ENCODE measurements at regions not wholly inside any gene's neighbourhood (a gene's known extent, or its start where the extent isn't known, plus 50 kb on each side); places are given as distances from the start of the nearest gene placed in this dataset.
"Not testable (repeated sequence)": the region's sequence is repeated elsewhere in the genome, so short reads cannot be mapped to it uniquely, and the experiment has no call there.

DNA sequence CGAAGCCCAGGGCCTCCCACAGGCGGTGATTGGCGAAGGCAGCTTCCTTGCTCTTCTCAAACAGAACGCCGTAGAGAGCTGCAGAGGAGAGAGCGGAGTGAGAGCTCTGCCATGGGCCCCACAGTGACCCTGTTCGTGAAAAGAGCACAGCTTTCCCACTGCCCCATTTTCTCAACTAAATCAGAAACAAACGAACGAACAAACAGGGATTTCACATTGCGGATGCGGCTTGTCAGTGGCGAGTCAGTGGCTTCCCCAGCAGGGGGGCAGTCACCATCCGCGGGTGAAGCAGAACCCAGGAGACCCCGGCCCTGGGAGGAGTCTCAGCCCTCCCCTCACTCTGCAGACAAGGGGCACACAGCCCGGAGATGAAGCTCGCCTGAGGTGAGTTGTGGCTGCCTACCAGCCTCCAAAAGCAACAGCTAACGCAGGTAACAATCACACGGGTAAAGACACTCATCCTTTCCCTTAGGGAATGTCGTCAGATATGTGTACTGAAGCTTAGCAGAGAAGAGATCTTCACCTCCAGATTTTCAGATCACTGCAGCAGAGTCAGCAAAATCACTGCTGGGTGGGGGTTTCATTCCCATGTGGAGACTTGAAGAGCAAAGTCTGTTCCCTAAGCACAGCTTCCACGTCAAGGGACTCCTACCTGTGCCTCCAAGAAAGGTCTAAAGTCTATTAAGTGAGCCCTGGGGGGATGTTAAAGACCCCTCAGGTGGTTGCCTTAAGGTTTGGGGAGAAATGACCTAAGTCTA is 51.2 kb upstream of the GPR31 start:
- CTCF ChIA-PET, result no interaction called here
- H3K27ac Mint-ChIP-seq, result no peak overlapping the region
- no peak for DNase-seq
- intact Hi-C loops (cut with micrococcal nuclease), result no loop called here
- no peaks in the 10 kb centered on the region for H3K36me3 Mint-ChIP-seq (ENCODE audit: low read depth)
- peaks cover 4% of the 10 kb centered on the region for H3K4me1 Mint-ChIP-seq (ENCODE audit: low read depth)
- no peaks in the 10 kb centered on the region for H3K27me3 Mint-ChIP-seq (ENCODE audit: low read depth)
- H3K4me3 Mint-ChIP-seq, result no peak overlapping the region
- no peaks in the 10 kb centered on the region for H3K9me3 Mint-ChIP-seq

DNA sequence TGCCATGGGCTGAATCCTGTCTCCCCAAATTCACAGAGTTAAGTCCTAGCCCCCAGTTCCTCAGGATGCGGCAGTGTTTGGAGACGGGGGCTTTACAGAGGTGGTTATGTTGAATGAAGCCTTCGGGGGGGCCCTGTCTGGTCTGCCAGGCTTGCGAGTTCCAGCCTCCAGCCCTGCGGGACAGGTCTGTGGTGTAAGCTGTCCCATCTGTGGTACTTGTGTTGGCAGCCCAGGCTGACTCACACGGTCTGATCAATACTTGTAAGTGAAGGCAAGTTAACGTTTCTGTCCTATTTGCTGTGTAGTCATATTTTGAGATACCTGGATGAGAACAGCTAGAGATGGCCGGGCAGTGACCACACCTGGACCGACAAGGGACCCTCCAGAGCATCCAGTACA is 51.8 kb upstream of the GPR31 start:
- CTCF ChIA-PET, result no interaction called here
- DNase-seq, result no peak
- H3K27me3 Mint-ChIP-seq (ENCODE audit: low read depth), result no peaks in the 10 kb centered on the region
- H3K4me1 Mint-ChIP-seq (ENCODE audit: low read depth), result peaks cover 4% of the 10 kb centered on the region
- no peaks in the 10 kb centered on the region for H3K36me3 Mint-ChIP-seq (ENCODE audit: low read depth)
- H3K4me3 Mint-ChIP-seq, result no peak overlapping the region
- intact Hi-C loops (cut with micrococcal nuclease), result no loop called here
- H3K27ac Mint-ChIP-seq, result no peak overlapping the region
- H3K9me3 Mint-ChIP-seq, result no peaks in the 10 kb centered on the region

GRCh38 chr6:167210375-167211294 is 52.9 kb upstream of the GPR31 start:
- no peak overlapping the region for H3K27ac Mint-ChIP-seq
- H3K27me3 Mint-ChIP-seq (ENCODE audit: low read depth), result no peaks in the 10 kb centered on the region
- H3K36me3 Mint-ChIP-seq (ENCODE audit: low read depth), result no peaks in the 10 kb centered on the region
- CTCF ChIA-PET, result no interaction called here
- no peak overlapping the region for H3K4me3 Mint-ChIP-seq
- H3K4me1 Mint-ChIP-seq (ENCODE audit: low read depth), result peaks cover 4% of the 10 kb centered on the region
- H3K9me3 Mint-ChIP-seq, result no peaks in the 10 kb centered on the region
- no peak for DNase-seq
- intact Hi-C loops (cut with micrococcal nuclease), result no loop called here

- DNase-seq, result no peak
- Mint-ChIP-seq H3K27me3 (ENCODE audit: low read depth) (no peaks in the 10 kb centered on the region), H3K9me3 (no peaks in the 10 kb centered on the region), H3K36me3 (ENCODE audit: low read depth) (no peaks in the 10 kb centered on the region), H3K4me3 (no peak overlapping the region), H3K27ac (no peak overlapping the region), H3K4me1 (ENCODE audit: low read depth) (peaks cover 4% of the 10 kb centered on the region)
- intact Hi-C loops (cut with micrococcal nuclease), result no loop called here
- CTCF ChIA-PET, result no interaction called here
These were observed 53.5 kb upstream of the GPR31 start for GRCh38 chr6:167211295-167211648.

GRCh38 chr6:167211881-167212712 is 54.3 kb upstream of the GPR31 start:
- H3K27ac Mint-ChIP-seq, result no peak overlapping the region
- intact Hi-C loops (cut with micrococcal nuclease), result no loop called here
- DNase-seq, result peak; percentile 13
- no peaks in the 10 kb centered on the region for H3K9me3 Mint-ChIP-seq
- H3K27me3 Mint-ChIP-seq (ENCODE audit: low read depth), result no peaks in the 10 kb centered on the region
- no peaks in the 10 kb centered on the region for H3K36me3 Mint-ChIP-seq (ENCODE audit: low read depth)
- H3K4me1 Mint-ChIP-seq (ENCODE audit: low read depth), result peaks cover 4% of the 10 kb centered on the region
- H3K4me3 Mint-ChIP-seq, result no peak overlapping the region
- CTCF ChIA-PET, result interaction anchor here (0.8 kb wide), 1 partner anchor 140 kb away, joined by 3 read pairs; no protein-coding TSS in a partner anchor

- CTCF ChIA-PET, result interaction anchor here (0.8 kb wide), 1 partner anchor 139 kb away, joined by 3 read pairs; no protein-coding TSS in a partner anchor
- no peaks in the 10 kb centered on the region for H3K36me3 Mint-ChIP-seq (ENCODE audit: low read depth)
- no peaks in the 10 kb centered on the region for H3K9me3 Mint-ChIP-seq
- no peaks in the 10 kb centered on the region for H3K27me3 Mint-ChIP-seq (ENCODE audit: low read depth)
- no peak overlapping the region for H3K27ac Mint-ChIP-seq
- intact Hi-C loops (cut with micrococcal nuclease), result no loop called here
- no peak for DNase-seq
- H3K4me3 Mint-ChIP-seq, result no peak overlapping the region
- H3K4me1 Mint-ChIP-seq (ENCODE audit: low read depth), result peaks cover 4% of the 10 kb centered on the region
These were observed 54.9 kb upstream of the GPR31 start for GRCh38 chr6:167212713-167213005.

DNA sequence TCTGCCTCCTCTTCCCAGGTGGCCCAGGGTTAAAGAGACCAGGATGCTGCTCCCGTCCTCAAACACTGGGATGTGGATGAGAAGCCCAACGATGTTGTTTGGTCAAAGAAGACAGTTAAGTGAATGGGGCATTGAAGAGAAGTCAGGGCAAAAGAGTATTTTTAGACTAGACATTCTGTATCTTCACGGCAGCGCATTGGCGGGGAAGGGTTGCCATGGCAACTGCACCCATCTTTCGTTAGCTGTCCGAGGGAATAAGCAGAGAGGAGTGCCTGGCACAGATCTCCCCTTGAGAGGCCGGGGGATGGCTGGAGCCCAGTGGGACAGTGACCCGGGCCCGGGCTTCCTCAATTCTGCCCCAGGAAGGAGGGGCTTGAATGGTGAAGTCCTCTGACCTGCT is 56.4 kb upstream of the GPR31 start:
- Mint-ChIP-seq H3K9me3 (no peaks in the 10 kb centered on the region), H3K27me3 (ENCODE audit: low read depth) (no peaks in the 10 kb centered on the region), H3K36me3 (ENCODE audit: low read depth) (no peaks in the 10 kb centered on the region), H3K27ac (no peak overlapping the region), H3K4me3 (no peak overlapping the region), H3K4me1 (ENCODE audit: low read depth) (peaks cover 4% of the 10 kb centered on the region)
- CTCF ChIA-PET, result no interaction called here
- DNase-seq, result no peak
- intact Hi-C loops (cut with micrococcal nuclease), result no loop called here

DNA sequence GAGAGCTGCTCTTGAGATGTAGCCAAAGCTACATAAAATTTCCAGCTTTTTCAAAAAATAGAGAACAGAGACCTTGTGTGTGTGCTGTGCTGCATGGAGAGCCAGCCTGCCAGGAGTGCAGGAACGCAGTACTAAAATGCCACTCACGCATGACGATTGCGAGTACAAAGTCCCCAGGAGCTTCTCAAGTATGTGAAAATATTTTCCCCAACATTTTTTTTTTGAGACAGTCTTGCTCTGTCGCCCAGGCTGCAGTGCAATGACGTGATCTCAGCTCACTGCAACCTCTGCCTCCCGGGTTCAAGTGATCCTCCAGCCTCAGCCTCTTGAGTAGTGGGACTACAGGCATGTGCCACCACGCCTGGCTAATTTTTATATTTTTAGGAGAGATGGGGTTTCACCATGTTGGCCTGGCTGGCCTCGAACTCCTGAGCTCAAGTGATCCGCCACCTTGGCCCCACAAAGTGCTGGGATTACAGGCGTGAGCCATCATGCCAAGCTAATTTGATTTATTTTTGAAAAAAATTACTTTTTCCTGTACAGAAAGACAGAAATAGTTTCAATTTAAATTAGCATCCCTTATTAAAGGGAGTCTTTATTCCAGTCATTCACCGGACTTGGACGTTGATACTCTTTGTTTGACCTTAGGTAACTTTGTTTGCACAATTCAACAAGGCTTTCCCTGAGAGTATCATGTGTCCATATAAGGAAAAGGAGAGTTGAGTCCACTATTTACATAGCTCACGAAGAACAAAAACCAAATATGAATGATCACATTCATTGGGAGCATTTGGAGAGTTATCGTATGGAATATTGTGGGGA is 57.9 kb upstream of the GPR31 start:
- H3K9me3 Mint-ChIP-seq; DNase-seq; H3K4me1 Mint-ChIP-seq (ENCODE audit: low read depth); CTCF ChIA-PET; H3K4me3 Mint-ChIP-seq; H3K27ac Mint-ChIP-seq; intact Hi-C loops (cut with micrococcal nuclease); H3K36me3 Mint-ChIP-seq (ENCODE audit: low read depth); H3K27me3 Mint-ChIP-seq (ENCODE audit: low read depth): not testable (repeated sequence)

GRCh38 chr6:167216390-167217050 is 58.7 kb upstream of the GPR31 start:
- DNase-seq; H3K4me3 Mint-ChIP-seq; CTCF ChIA-PET; H3K36me3 Mint-ChIP-seq (ENCODE audit: low read depth); intact Hi-C loops (cut with micrococcal nuclease); H3K27me3 Mint-ChIP-seq (ENCODE audit: low read depth); H3K9me3 Mint-ChIP-seq; H3K4me1 Mint-ChIP-seq (ENCODE audit: low read depth); H3K27ac Mint-ChIP-seq: not testable (repeated sequence)

DNA sequence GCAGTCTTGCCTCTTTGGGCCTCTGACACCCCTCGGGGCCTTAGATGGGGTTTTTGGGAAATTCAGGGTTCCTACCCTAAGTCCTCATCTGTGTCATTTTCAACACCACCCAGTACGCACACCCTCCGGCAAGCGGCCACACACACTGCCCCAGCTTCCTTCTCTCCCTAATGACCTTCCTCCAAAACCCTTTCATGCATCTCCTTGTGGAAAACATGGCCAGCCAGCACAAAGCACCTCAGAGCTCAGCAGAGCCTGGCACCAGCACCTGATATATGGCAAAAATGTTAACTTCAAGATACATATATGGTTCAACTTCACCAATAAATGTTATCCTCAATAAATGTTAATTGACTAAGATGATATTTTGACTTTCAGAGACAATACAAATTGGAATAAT is 59.3 kb upstream of the GPR31 start:
- H3K27ac Mint-ChIP-seq; DNase-seq; CTCF ChIA-PET; H3K4me1 Mint-ChIP-seq (ENCODE audit: low read depth); H3K36me3 Mint-ChIP-seq (ENCODE audit: low read depth); H3K9me3 Mint-ChIP-seq; H3K27me3 Mint-ChIP-seq (ENCODE audit: low read depth); H3K4me3 Mint-ChIP-seq; intact Hi-C loops (cut with micrococcal nuclease): not testable (repeated sequence)

DNA sequence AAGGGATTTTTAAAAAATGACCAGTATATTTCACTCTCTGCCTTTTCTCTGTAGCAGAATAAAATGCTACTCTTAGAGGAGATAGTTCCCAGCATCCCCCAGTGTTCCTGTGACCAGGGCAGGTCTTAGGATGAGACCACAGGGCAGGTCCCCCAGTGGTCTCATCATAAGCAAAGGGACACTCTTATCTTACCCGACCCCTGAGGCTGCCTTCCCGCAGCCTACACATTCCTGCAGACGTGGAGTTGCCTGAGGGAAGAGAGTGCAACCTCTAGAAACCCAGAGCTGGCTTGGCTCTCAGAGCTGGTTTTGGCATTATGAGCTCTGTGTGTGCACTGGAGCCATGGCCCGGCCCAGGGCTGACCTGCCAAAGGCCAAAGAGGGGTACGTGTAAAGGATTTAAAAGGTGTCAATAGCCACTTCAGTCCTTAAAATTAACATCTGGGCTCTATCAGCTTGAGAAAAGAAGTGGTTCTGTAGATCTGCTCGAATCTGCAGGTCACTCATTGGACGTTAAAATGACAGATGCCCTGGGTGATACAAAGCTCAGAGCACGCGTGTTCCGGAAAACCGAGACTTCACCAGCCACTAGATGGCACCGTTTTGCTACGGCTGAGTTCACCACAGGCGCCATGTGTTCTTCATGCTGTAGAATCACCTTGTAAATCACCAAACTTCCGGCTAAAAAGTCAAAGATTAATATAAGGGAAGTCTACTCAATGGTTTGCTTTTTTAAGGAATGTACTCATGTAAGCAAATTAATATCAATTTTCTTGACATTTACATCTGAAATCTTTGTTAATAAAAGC is 60.4 kb upstream of the GPR31 start:
- intact Hi-C loops (cut with micrococcal nuclease), result loop anchor here (2.0 kb wide), 2 partner anchors 133 to 153 kb away; no protein-coding TSS in a partner anchor
- not testable (repeated sequence) for H3K27ac Mint-ChIP-seq; H3K4me3 Mint-ChIP-seq; H3K9me3 Mint-ChIP-seq; H3K27me3 Mint-ChIP-seq (ENCODE audit: low read depth); H3K36me3 Mint-ChIP-seq (ENCODE audit: low read depth); H3K4me1 Mint-ChIP-seq (ENCODE audit: low read depth)
- peak; percentile 55 for DNase-seq
- CTCF ChIA-PET, result interaction anchor here (0.7 to 1.5 kb wide), 4 partner anchors 40 to 75 kb away, joined by 3 to 4 read pairs (median 4); no protein-coding TSS in a partner anchor

All from activated naive CD4-positive, alpha-beta T cell treated with anti-CD3 and anti-CD28 coated beads for 36 hours (primary cell).